WTC11 (cell line): ENCODE measurements at regions not wholly inside any gene's neighbourhood (a gene's known extent, or its start where the extent isn't known, plus 50 kb on each side); places are given as distances from the start of the nearest gene placed in this dataset.

ENCODE experiments used
- ATAC-seq: fragments of 200-7000 bp; cut with Tn5 transposase; 2 replicates; pipeline ENCODE4 v1.10.0; 2021; ENCODE audit warnings: mild to moderate bottlenecking, moderate library complexity
- CTCF ChIA-PET: fragments of 300-600 bp; sonication (Branson Sonifier 250); formaldehyde crosslinking; loops from one replicate; lab custom pipeline; 2021; ENCODE audit warnings: antibody characterized with exemption; lab: Charles Lee
- POLR2A ChIA-PET: fragments of 350-600 bp; sonication (Branson Sonifier 250); formaldehyde crosslinking; loops from one replicate; lab custom pipeline; 2021; ENCODE audit warnings: antibody characterized with exemption; lab: Charles Lee
- DNase-seq: peaks from one replicate; pipeline ENCODE4 v3.0.0; 2021; ENCODE audit warnings: low spot score
- H3K27ac Mint-ChIP-seq: 2 replicates; pipeline ENCODE4 v1.8.0; 2021; ENCODE audit warnings: mixed read lengths
- H3K27me3 Mint-ChIP-seq: 2 replicates; pipeline ENCODE4 v1.8.0; 2021; ENCODE audit warnings: low read depth, mild to moderate bottlenecking, moderate library complexity, mixed read lengths
- H3K36me3 Mint-ChIP-seq: 2 replicates; pipeline ENCODE4 v1.8.0; 2021; ENCODE audit warnings: mixed read lengths
- H3K4me1 Mint-ChIP-seq: 2 replicates; pipeline ENCODE4 v1.8.0; 2022; ENCODE audit warnings: mixed read lengths
- H3K4me3 Mint-ChIP-seq: 2 replicates; pipeline ENCODE4 v1.8.0; 2021; ENCODE audit warnings: mild to moderate bottlenecking, moderate library complexity, mixed read lengths
- H3K9me3 Mint-ChIP-seq: 2 replicates; pipeline ENCODE4 v1.8.0; 2021; ENCODE audit warnings: mixed read lengths
- AR ChIP-seq: fragments of 250-450 bp; sonication (Bioruptor Pico); IDR thresholded peaks from 2 replicates; pipeline ENCODE4 v1.9.0; 2021; ENCODE audit warnings: mild to moderate bottlenecking
- CREB1 ChIP-seq: sonication (generic); formaldehyde crosslinking; IDR thresholded peaks from 2 replicates; pipeline ENCODE4 v1.8.0; 2023; ENCODE audit warnings: mild to moderate bottlenecking, missing genetic modification reagents
- ETV6 ChIP-seq: sonication (generic); formaldehyde crosslinking; IDR thresholded peaks from 2 replicates; pipeline ENCODE4 v1.8.1; 2022; ENCODE audit warnings: mild to moderate bottlenecking, missing genetic modification reagents
- GRHL2 ChIP-seq: fragments of 250-450 bp; sonication (Bioruptor Pico); IDR thresholded peaks from 2 replicates; pipeline ENCODE4 v1.8.0; 2022; ENCODE audit warnings: mild to moderate bottlenecking, moderate library complexity; ENCODE audit not compliant: insufficient replicate concordance, severe bottlenecking
- NFE2L1 ChIP-seq: sonication (generic); formaldehyde crosslinking; IDR thresholded peaks from 2 replicates; pipeline ENCODE4 v1.8.1; 2023; ENCODE audit warnings: missing genetic modification reagents
- SMAD3 ChIP-seq: sonication (generic); formaldehyde crosslinking; IDR thresholded peaks from 2 replicates; pipeline ENCODE4 v1.8.0; 2022; ENCODE audit warnings: missing genetic modification reagents, mild to moderate bottlenecking, borderline replicate concordance
- SP1 ChIP-seq: sonication (generic); formaldehyde crosslinking; conservative IDR thresholded peaks from 2 replicates; pipeline ENCODE4 v1.8.1; 2022; ENCODE audit warnings: missing genetic modification reagents
- TCF7 ChIP-seq: sonication (generic); formaldehyde crosslinking; IDR thresholded peaks from 2 replicates; pipeline ENCODE4 v1.8.0; 2022; ENCODE audit warnings: mild to moderate bottlenecking, low read depth, missing genetic modification reagents, moderate library complexity
- ZNF121 ChIP-seq: sonication (generic); formaldehyde crosslinking; IDR thresholded peaks from 2 replicates; pipeline ENCODE4 v1.8.0; 2023; ENCODE audit warnings: missing genetic modification reagents
- ZNF423 ChIP-seq: fragments of 250-450 bp; sonication (Bioruptor Pico); IDR thresholded peaks from 2 replicates; pipeline ENCODE4 v2.1.2; 2022; ENCODE audit warnings: mild to moderate bottlenecking, moderate library complexity
- TF ChIP-seq, protein P1 (sequence below): sonication (generic); formaldehyde crosslinking; IDR thresholded peaks from 2 replicates; pipeline ENCODE4 v1.8.0; 2022; ENCODE audit warnings: mild to moderate bottlenecking, missing genetic modification reagents
- TF ChIP-seq, protein P2 (sequence below): sonication (generic); formaldehyde crosslinking; IDR thresholded peaks from 2 replicates; pipeline ENCODE4 v1.8.1; 2023; ENCODE audit warnings: mild to moderate bottlenecking, missing genetic modification reagents, moderate library complexity
- TF ChIP-seq, protein P3 (sequence below): sonication (generic); formaldehyde crosslinking; IDR thresholded peaks from 2 replicates; pipeline ENCODE4 v1.8.1; 2022; ENCODE audit warnings: missing genetic modification reagents, borderline replicate concordance

GRCh38 chr4:53932796-53933610 lies 131.4 kb downstream of the CHIC2 start:
- H3K4me3 Mint-ChIP-seq = no peak overlapping the region
- CTCF ChIA-PET = interaction anchor here (1.1 to 3.0 kb wide), 2 partner anchors 286 to 300 kb away, joined by 3 to 12 read pairs; no protein-coding TSS in a partner anchor
- no peaks in the 10 kb centered on the region for H3K27me3 Mint-ChIP-seq
- H3K36me3 Mint-ChIP-seq = no peaks in the 10 kb centered on the region
- DNase-seq (no peak), ATAC-seq (no peak)
- 0 out of 2 replicates have a peak, but pooled peaks cover 4% of the 10 kb centered on the region for H3K9me3 Mint-ChIP-seq
- no peak for TF ChIP-seq SMAD3 (CRISPR knock-in tag)
- no peak for TF ChIP-seq ZNF423 (CRISPR knock-in tag)
- H3K4me1 Mint-ChIP-seq = no peaks in the 10 kb centered on the region
- POLR2A ChIA-PET = no interaction called here
- H3K27ac Mint-ChIP-seq = no peak overlapping the region

DNA sequence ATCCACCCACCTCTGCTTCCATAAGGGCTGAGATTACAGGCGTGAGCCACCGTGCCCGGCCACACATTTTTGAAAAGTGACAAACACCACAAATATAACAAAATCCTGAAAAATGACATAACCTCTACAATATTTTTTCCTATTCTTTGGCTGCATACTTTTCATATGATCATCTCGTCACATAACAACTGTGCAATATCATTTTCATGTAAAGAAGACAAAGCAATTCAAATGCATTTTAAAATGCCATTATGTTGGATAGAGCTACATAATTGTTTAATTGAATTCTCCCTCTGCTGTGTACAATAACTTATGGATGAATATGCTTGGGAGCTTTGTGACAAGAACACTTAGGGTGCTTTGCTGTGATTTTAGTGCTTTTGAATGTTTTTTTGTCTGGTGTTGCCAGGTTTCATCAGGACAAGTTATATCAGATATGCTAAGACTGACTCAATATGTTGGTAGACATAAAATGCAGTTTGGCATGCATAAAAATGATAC lies 132.9 kb downstream of the CHIC2 start:
- DNase-seq (no peak), ATAC-seq (no peak)
- ChIA-PET POLR2A (no interaction called here), CTCF (interaction anchor here (1.1 to 3.0 kb wide), 6 partner anchors 27 to 302 kb away, joined by 3 to 44 read pairs (median 12); no protein-coding TSS in a partner anchor)
- no peaks in the 10 kb centered on the region for H3K4me1 Mint-ChIP-seq
- H3K36me3 Mint-ChIP-seq = no peaks in the 10 kb centered on the region
- H3K9me3 Mint-ChIP-seq = 0 out of 2 replicates have a peak, but pooled peaks cover 4% of the 10 kb centered on the region
- H3K27ac Mint-ChIP-seq = no peak overlapping the region
- TF ChIP-seq CREB1 (CRISPR knock-in tag) = no peak
- no peak for TF ChIP-seq ETV6 (CRISPR knock-in tag)
- TF ChIP-seq, protein P1, sequence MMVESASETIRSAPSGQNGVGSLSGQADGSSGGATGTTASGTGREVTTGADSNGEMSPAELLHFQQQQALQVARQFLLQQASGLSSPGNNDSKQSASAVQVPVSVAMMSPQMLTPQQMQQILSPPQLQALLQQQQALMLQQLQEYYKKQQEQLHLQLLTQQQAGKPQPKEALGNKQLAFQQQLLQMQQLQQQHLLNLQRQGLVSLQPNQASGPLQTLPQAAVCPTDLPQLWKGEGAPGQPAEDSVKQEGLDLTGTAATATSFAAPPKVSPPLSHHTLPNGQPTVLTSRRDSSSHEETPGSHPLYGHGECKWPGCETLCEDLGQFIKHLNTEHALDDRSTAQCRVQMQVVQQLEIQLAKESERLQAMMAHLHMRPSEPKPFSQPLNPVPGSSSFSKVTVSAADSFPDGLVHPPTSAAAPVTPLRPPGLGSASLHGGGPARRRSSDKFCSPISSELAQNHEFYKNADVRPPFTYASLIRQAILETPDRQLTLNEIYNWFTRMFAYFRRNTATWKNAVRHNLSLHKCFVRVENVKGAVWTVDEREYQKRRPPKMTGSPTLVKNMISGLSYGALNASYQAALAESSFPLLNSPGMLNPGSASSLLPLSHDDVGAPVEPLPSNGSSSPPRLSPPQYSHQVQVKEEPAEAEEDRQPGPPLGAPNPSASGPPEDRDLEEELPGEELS (CRISPR knock-in tag) = no peak
- TF ChIP-seq AR (CRISPR knock-in tag) = no peak
- TF ChIP-seq SP1 (CRISPR knock-in tag) = no peak
- TF ChIP-seq NFE2L1 (CRISPR knock-in tag) = no peak
- TF ChIP-seq, protein P2, sequence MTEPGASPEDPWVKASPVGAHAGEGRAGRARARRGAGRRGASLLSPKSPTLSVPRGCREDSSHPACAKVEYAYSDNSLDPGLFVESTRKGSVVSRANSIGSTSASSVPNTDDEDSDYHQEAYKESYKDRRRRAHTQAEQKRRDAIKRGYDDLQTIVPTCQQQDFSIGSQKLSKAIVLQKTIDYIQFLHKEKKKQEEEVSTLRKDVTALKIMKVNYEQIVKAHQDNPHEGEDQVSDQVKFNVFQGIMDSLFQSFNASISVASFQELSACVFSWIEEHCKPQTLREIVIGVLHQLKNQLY (CRISPR knock-in tag) = no peak
- no peak for TF ChIP-seq GRHL2 (CRISPR knock-in tag)
- TF ChIP-seq, protein P3, sequence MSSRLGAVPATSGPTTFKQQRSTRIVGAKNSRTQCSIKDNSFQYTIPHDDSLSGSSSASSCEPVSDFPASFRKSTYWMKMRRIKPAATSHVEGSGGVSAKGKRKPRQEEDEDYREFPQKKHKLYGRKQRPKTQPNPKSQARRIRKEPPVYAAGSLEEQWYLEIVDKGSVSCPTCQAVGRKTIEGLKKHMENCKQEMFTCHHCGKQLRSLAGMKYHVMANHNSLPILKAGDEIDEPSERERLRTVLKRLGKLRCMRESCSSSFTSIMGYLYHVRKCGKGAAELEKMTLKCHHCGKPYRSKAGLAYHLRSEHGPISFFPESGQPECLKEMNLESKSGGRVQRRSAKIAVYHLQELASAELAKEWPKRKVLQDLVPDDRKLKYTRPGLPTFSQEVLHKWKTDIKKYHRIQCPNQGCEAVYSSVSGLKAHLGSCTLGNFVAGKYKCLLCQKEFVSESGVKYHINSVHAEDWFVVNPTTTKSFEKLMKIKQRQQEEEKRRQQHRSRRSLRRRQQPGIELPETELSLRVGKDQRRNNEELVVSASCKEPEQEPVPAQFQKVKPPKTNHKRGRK = no peak
- TF ChIP-seq TCF7 (CRISPR knock-in tag) = no peak
- no peak for TF ChIP-seq ZNF121 (CRISPR knock-in tag)
- no peak overlapping the region for H3K4me3 Mint-ChIP-seq
- no peaks in the 10 kb centered on the region for H3K27me3 Mint-ChIP-seq
